GM23338 (cell line): ENCODE measurements at regions not wholly inside any gene's neighbourhood (a gene's known extent, or its start where the extent isn't known, plus 50 kb on each side); places are given as distances from the start of the nearest gene placed in this dataset.

ENCODE experiments used
- ATAC-seq: fragments of 200-7000 bp; cut with Tn5 transposase; 3 replicates; pipeline ENCODE4 v1.9.1; 2020
- DNase-seq: peaks from one replicate; pipeline ENCODE4 v3.0.0-alpha.2; 2015; ENCODE audit warnings: low spot score
- H2AFZ ChIP-seq: fragments of 200-600 bp; sonication (generic); 2 replicates; pipeline ENCODE4 v1.8.0; 2016; ENCODE audit warnings: antibody characterized with exemption, mild to moderate bottlenecking, moderate library complexity
- H3F3A ChIP-seq: fragments of 200-600 bp; sonication (generic); replicated peaks from 2 replicates; pipeline ENCODE4 v1.8.0; 2017; ENCODE audit warnings: antibody characterized with exemption, mixed run types, low read depth
- H3K27ac ChIP-seq: fragments of 200-600 bp; sonication (generic); 2 replicates; pipeline ENCODE4 v1.6.1; 2016; ENCODE audit warnings: low read depth
- H3K27me3 ChIP-seq: fragments of 200-600 bp; sonication (generic); 2 replicates; pipeline ENCODE4 v1.8.0; 2016; ENCODE audit warnings: mild to moderate bottlenecking, mixed run types, moderate library complexity; ENCODE audit not compliant: insufficient read depth
- H3K36me3 ChIP-seq: fragments of 200-600 bp; sonication (generic); 2 replicates; pipeline ENCODE4 v1.8.0; 2016; ENCODE audit warnings: mild to moderate bottlenecking; ENCODE audit not compliant: insufficient read depth
- H3K4me1 ChIP-seq: fragments of 200-600 bp; sonication (generic); 2 replicates; pipeline ENCODE4 v1.8.0; 2016; ENCODE audit warnings: mild to moderate bottlenecking, moderate library complexity; ENCODE audit not compliant: insufficient read depth
- H3K4me2 ChIP-seq: fragments of 200-600 bp; sonication (generic); 2 replicates; pipeline ENCODE4 v1.7.1; 2017; ENCODE audit warnings: mixed run types
- H3K4me3 ChIP-seq: fragments of 200-600 bp; sonication (generic); 2 replicates; pipeline ENCODE4 v1.6.1; 2016; ENCODE audit warnings: mixed run types
- H3K79me2 ChIP-seq: fragments of 200-600 bp; sonication (generic); replicated peaks from 2 replicates; pipeline ENCODE4 v1.8.0; 2017; ENCODE audit warnings: mild to moderate bottlenecking; ENCODE audit not compliant: insufficient read depth
- H3K9me2 ChIP-seq: fragments of 200-600 bp; sonication (generic); 2 replicates; pipeline ENCODE4 v1.8.0; 2017; ENCODE audit not compliant: insufficient read depth
- H4K20me1 ChIP-seq: fragments of 200-600 bp; sonication (generic); replicated peaks from 2 replicates; pipeline ENCODE4 v1.8.0; 2017; ENCODE audit warnings: mild to moderate bottlenecking; ENCODE audit not compliant: insufficient read depth
- H3K27ac Mint-ChIP-seq: 2 replicates; pipeline ENCODE4 v1.8.0; 2020; ENCODE audit warnings: inconsistent platforms, mild to moderate bottlenecking, moderate library complexity, mixed read lengths
- H3K27me3 Mint-ChIP-seq: 3 replicates; pipeline ENCODE4 v1.8.0; 2022; ENCODE audit warnings: low read depth, mild to moderate bottlenecking, moderate library complexity, mixed read lengths, inconsistent platforms; ENCODE audit not compliant: insufficient read depth, poor library complexity
- H3K36me3 Mint-ChIP-seq: 3 replicates; pipeline ENCODE4 v1.8.0; 2021; ENCODE audit warnings: low read depth, mild to moderate bottlenecking, inconsistent platforms, moderate library complexity, mixed read lengths
- H3K4me1 Mint-ChIP-seq: 3 replicates; pipeline ENCODE4 v1.8.0; 2020; ENCODE audit warnings: mild to moderate bottlenecking, inconsistent platforms, mixed read lengths
- H3K4me3 Mint-ChIP-seq: 3 replicates; pipeline ENCODE4 v1.8.0; 2021; ENCODE audit warnings: moderate library complexity, mild to moderate bottlenecking, inconsistent platforms, mixed read lengths
- H3K9me3 Mint-ChIP-seq: 3 replicates; pipeline ENCODE4 v1.8.0; 2020; ENCODE audit warnings: moderate library complexity, mild to moderate bottlenecking, inconsistent platforms, mixed read lengths
- POLR2AphosphoS5 ChIP-seq: IDR thresholded peaks from 2 replicates; pipeline ENCODE4 v1.6.1; 2016; ENCODE audit warnings: antibody characterized with exemption, low read depth
- STAT1 ChIP-seq: IDR thresholded peaks from one replicate; pipeline ENCODE4 v1.6.1; 2016; ENCODE audit warnings: antibody characterized with exemption; ENCODE audit not compliant: unreplicated experiment
- TF ChIP-seq, protein P1 (sequence below): fragments of 250-450 bp; sonication (Bioruptor Pico); IDR thresholded peaks from 2 replicates; pipeline ENCODE4 v1.5.0; 2020; ENCODE audit warnings: mild to moderate bottlenecking, moderate library complexity
- TF ChIP-seq, protein P2 (sequence below): IDR thresholded peaks from 2 replicates; pipeline ENCODE4 v1.6.1; 2016; ENCODE audit warnings: antibody characterized with exemption
- TF ChIP-seq, protein P3 (sequence below): IDR thresholded peaks from one replicate; pipeline ENCODE4 v1.6.1; 2018; ENCODE audit warnings: antibody characterized with exemption; ENCODE audit not compliant: unreplicated experiment

DNA sequence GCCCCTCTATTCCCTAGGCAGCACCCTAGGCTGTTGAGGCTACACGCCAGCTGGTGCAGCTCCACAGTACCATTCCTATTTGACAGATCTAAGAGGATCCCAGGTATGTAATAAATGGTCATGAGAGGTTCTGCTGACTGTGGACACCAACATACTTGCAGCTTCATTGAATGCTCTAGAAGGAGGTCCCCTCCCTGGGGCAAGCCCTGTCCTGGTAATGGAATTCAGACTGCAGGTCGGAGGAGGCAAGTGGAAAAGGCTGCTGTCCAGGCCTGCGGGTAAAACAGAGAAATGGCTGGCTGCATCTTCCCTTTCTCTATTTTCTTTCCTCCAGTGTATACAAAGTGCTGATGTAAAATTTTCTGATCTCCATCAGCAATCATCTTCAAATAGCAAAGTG lies 66.1 kb upstream of the ZNF648 start:
- H3K79me2 ChIP-seq = no peaks in the 10 kb centered on the region
- Mint-ChIP-seq H3K27me3 (no peaks in the 10 kb centered on the region), H3K4me1 (peaks cover 10% of the 10 kb centered on the region), H3K36me3 (no peaks in the 10 kb centered on the region), H3K4me3 (no peak overlapping the region), H3K27ac (no peak overlapping the region), H3K9me3 (no peaks in the 10 kb centered on the region)
- no peaks in the 10 kb centered on the region for H3K27me3 ChIP-seq
- no peak overlapping the region for H3K4me2 ChIP-seq
- H4K20me1 ChIP-seq = no peaks in the 10 kb centered on the region
- DNase-seq (no peak), ATAC-seq (no peak)
- H3F3A ChIP-seq = no peaks in the 10 kb centered on the region
- H3K4me3 ChIP-seq = no peak overlapping the region
- H3K9me2 ChIP-seq = 0 out of 2 replicates have a peak, but pooled peaks cover 15% of the 10 kb centered on the region
- no peak overlapping the region for H3K27ac ChIP-seq
- peak overlapping the region; percentile 52; the same call in 1 of the 2 replicates for H2AFZ ChIP-seq
- no peaks in the 10 kb centered on the region for H3K4me1 ChIP-seq
- TF ChIP-seq, protein P1, sequence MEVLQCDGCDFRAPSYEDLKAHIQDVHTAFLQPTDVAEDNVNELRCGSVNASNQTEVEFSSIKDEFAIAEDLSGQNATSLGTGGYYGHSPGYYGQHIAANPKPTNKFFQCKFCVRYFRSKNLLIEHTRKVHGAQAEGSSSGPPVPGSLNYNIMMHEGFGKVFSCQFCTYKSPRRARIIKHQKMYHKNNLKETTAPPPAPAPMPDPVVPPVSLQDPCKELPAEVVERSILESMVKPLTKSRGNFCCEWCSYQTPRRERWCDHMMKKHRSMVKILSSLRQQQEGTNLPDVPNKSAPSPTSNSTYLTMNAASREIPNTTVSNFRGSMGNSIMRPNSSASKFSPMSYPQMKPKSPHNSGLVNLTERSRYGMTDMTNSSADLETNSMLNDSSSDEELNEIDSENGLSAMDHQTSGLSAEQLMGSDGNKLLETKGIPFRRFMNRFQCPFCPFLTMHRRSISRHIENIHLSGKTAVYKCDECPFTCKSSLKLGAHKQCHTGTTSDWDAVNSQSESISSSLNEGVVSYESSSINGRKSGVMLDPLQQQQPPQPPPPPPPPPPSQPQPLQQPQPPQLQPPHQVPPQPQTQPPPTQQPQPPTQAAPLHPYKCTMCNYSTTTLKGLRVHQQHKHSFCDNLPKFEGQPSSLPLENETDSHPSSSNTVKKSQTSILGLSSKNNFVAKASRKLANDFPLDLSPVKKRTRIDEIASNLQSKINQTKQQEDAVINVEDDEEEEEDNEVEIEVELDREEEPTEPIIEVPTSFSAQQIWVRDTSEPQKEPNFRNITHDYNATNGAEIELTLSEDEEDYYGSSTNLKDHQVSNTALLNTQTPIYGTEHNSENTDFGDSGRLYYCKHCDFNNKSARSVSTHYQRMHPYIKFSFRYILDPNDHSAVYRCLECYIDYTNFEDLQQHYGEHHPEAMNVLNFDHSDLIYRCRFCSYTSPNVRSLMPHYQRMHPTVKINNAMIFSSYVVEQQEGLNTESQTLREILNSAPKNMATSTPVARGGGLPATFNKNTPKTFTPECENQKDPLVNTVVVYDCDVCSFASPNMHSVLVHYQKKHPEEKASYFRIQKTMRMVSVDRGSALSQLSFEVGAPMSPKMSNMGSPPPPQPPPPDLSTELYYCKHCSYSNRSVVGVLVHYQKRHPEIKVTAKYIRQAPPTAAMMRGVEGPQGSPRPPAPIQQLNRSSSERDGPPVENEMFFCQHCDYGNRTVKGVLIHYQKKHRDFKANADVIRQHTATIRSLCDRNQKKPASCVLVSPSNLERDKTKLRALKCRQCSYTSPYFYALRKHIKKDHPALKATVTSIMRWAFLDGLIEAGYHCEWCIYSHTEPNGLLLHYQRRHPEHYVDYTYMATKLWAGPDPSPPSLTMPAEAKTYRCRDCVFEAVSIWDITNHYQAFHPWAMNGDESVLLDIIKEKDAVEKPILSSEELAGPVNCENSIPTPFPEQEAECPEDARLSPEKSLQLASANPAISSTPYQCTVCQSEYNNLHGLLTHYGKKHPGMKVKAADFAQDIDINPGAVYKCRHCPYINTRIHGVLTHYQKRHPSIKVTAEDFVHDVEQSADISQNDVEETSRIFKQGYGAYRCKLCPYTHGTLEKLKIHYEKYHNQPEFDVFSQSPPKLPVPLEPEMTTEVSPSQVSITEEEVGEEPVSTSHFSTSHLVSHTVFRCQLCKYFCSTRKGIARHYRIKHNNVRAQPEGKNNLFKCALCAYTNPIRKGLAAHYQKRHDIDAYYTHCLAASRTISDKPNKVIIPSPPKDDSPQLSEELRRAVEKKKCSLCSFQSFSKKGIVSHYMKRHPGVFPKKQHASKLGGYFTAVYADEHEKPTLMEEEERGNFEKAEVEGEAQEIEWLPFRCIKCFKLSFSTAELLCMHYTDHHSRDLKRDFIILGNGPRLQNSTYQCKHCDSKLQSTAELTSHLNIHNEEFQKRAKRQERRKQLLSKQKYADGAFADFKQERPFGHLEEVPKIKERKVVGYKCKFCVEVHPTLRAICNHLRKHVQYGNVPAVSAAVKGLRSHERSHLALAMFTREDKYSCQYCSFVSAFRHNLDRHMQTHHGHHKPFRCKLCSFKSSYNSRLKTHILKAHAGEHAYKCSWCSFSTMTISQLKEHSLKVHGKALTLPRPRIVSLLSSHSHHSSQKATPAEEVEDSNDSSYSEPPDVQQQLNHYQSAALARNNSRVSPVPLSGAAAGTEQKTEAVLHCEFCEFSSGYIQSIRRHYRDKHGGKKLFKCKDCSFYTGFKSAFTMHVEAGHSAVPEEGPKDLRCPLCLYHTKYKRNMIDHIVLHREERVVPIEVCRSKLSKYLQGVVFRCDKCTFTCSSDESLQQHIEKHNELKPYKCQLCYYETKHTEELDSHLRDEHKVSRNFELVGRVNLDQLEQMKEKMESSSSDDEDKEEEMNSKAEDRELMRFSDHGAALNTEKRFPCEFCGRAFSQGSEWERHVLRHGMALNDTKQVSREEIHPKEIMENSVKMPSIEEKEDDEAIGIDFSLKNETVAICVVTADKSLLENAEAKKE (CRISPR knock-in tag) = no peak
- TF ChIP-seq, protein P2, sequence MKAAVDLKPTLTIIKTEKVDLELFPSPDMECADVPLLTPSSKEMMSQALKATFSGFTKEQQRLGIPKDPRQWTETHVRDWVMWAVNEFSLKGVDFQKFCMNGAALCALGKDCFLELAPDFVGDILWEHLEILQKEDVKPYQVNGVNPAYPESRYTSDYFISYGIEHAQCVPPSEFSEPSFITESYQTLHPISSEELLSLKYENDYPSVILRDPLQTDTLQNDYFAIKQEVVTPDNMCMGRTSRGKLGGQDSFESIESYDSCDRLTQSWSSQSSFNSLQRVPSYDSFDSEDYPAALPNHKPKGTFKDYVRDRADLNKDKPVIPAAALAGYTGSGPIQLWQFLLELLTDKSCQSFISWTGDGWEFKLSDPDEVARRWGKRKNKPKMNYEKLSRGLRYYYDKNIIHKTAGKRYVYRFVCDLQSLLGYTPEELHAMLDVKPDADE = no peak
- TF ChIP-seq, protein P3, sequence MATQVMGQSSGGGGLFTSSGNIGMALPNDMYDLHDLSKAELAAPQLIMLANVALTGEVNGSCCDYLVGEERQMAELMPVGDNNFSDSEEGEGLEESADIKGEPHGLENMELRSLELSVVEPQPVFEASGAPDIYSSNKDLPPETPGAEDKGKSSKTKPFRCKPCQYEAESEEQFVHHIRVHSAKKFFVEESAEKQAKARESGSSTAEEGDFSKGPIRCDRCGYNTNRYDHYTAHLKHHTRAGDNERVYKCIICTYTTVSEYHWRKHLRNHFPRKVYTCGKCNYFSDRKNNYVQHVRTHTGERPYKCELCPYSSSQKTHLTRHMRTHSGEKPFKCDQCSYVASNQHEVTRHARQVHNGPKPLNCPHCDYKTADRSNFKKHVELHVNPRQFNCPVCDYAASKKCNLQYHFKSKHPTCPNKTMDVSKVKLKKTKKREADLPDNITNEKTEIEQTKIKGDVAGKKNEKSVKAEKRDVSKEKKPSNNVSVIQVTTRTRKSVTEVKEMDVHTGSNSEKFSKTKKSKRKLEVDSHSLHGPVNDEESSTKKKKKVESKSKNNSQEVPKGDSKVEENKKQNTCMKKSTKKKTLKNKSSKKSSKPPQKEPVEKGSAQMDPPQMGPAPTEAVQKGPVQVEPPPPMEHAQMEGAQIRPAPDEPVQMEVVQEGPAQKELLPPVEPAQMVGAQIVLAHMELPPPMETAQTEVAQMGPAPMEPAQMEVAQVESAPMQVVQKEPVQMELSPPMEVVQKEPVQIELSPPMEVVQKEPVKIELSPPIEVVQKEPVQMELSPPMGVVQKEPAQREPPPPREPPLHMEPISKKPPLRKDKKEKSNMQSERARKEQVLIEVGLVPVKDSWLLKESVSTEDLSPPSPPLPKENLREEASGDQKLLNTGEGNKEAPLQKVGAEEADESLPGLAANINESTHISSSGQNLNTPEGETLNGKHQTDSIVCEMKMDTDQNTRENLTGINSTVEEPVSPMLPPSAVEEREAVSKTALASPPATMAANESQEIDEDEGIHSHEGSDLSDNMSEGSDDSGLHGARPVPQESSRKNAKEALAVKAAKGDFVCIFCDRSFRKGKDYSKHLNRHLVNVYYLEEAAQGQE = no peak
- TF ChIP-seq STAT1 = no peak
- TF ChIP-seq POLR2AphosphoS5 = no peak
- no peaks in the 10 kb centered on the region for H3K36me3 ChIP-seq
